ENCODE measurements at regions not wholly inside any gene's neighbourhood (a gene's known extent, or its start where the extent isn't known, plus 50 kb on each side); places are given as distances from the start of the nearest gene placed in this dataset.

GRCh38 chr9:80407220-80407619 lies 835.5 kb downstream of the TLE4 start:
- no peak for FAIRE-seq

- no peak for FAIRE-seq
Measured at GRCh38 chr9:80401243-80401642, 829.5 kb downstream of the TLE4 start.

- FAIRE-seq = no peak
Measured at GRCh38 chr9:80400624-80401230, 829.0 kb downstream of the TLE4 start.

GRCh38 chr9:80399606-80400005 lies 827.8 kb downstream of the TLE4 start:
- no peak for FAIRE-seq

- FAIRE-seq = no peak
Measured at GRCh38 chr9:80387828-80388227, 816.1 kb downstream of the TLE4 start.

- no peak for FAIRE-seq
Measured at GRCh38 chr9:80385246-80385645, 813.5 kb downstream of the TLE4 start.

- FAIRE-seq = no peak
Measured at GRCh38 chr9:80383331-80383730, 811.6 kb downstream of the TLE4 start.

- no peak for FAIRE-seq
Measured at GRCh38 chr9:80382211-80382891, 810.6 kb downstream of the TLE4 start.

- no peak for FAIRE-seq
Measured at GRCh38 chr9:80380301-80380700, 808.5 kb downstream of the TLE4 start.

- no peak for FAIRE-seq
Measured at GRCh38 chr9:80378669-80379293, 807.0 kb downstream of the TLE4 start.

GRCh38 chr9:80376180-80376579 lies 804.4 kb downstream of the TLE4 start:
- FAIRE-seq = no peak

GRCh38 chr9:80375477-80375876 lies 803.7 kb downstream of the TLE4 start:
- FAIRE-seq = no peak

- FAIRE-seq = no peak
Measured at GRCh38 chr9:80369641-80370040, 797.9 kb downstream of the TLE4 start.

GRCh38 chr9:80366626-80367025 lies 794.9 kb downstream of the TLE4 start:
- no peak for FAIRE-seq

- FAIRE-seq = no peak
Measured at GRCh38 chr9:80359941-80360881, 788.4 kb downstream of the TLE4 start.

GRCh38 chr9:80359291-80359690 lies 787.5 kb downstream of the TLE4 start:
- FAIRE-seq = no peak

- FAIRE-seq = no peak
Measured at GRCh38 chr9:80352967-80353366, 781.2 kb downstream of the TLE4 start.

- FAIRE-seq = no peak
Measured at GRCh38 chr9:80351612-80352011, 779.8 kb downstream of the TLE4 start.

- no peak for FAIRE-seq
Measured at GRCh38 chr9:80326105-80326504, 754.3 kb downstream of the TLE4 start.

- no peak for FAIRE-seq
Measured at GRCh38 chr9:80320916-80321315, 749.2 kb downstream of the TLE4 start.

GRCh38 chr9:80320480-80320879 lies 748.7 kb downstream of the TLE4 start:
- FAIRE-seq = no peak

GRCh38 chr9:80305136-80305535 lies 733.4 kb downstream of the TLE4 start:
- no peak for FAIRE-seq

GRCh38 chr9:80294955-80295354 lies 723.2 kb downstream of the TLE4 start:
- no peak for FAIRE-seq

Measured in A204.1 (cell line).